NT2/D1 (cell line): ENCODE measurements at regions not wholly inside any gene's neighbourhood (a gene's known extent, or its start where the extent isn't known, plus 50 kb on each side); places are given as distances from the start of the nearest gene placed in this dataset.

Experiments used
- SUZ12 ChIP-seq: IDR thresholded peaks from 2 replicates; pipeline ENCODE4 v1.6.1; 2011; ENCODE audit not compliant: insufficient read length, insufficient read depth; ENCODE audit errors: extremely low read depth
- YY1 ChIP-seq: IDR thresholded peaks from 2 replicates; pipeline ENCODE4 v1.6.1; 2011; ENCODE audit not compliant: insufficient read length, insufficient read depth

GRCh38 chr12:54734196-54734950 is 86.2 kb upstream of the DCD start:
- no peak for TF ChIP-seq SUZ12
- no peak for TF ChIP-seq YY1
